ENCODE measurements at regions not wholly inside any gene's neighbourhood (a gene's known extent, or its start where the extent isn't known, plus 50 kb on each side); places are given as distances from the start of the nearest gene placed in this dataset.
A peak's percentile ranks its signal among the peaks of the same experiment; 100 is the strongest.

GRCh38 chrX:42616981-42617380, 161.0 kb downstream of the PPP1R2C start:
- DNase-seq = no peak

- DNase-seq = peak in 1 of 2 experiments; percentile 1
Observed at GRCh38 chrX:42615161-42615563, 162.8 kb downstream of the PPP1R2C start.

GRCh38 chrX:42606591-42606990, 171.4 kb downstream of the PPP1R2C start:
- DNase-seq = no peak

- no peak for DNase-seq
Observed at GRCh38 chrX:42604302-42604701, 173.7 kb downstream of the PPP1R2C start.

- DNase-seq = no peak
Observed at GRCh38 chrX:42603016-42603415, 174.9 kb downstream of the PPP1R2C start.

- DNase-seq = no peak
Observed at GRCh38 chrX:42602566-42602965, 175.4 kb downstream of the PPP1R2C start.

GRCh38 chrX:42602136-42602535, 175.8 kb downstream of the PPP1R2C start:
- no peak for DNase-seq

GRCh38 chrX:42597481-42597880, 180.5 kb downstream of the PPP1R2C start:
- peak; percentile 42 to 84 for DNase-seq

GRCh38 chrX:42585842-42586621, 191.9 kb downstream of the PPP1R2C start:
- no peak for DNase-seq

- no peak for DNase-seq
Observed at GRCh38 chrX:42577936-42578470, 200.0 kb downstream of the PPP1R2C start.

- DNase-seq = no peak
Observed at GRCh38 chrX:42567268-42567667, 210.7 kb downstream of the PPP1R2C start.

GRCh38 chrX:42565739-42566138, 212.2 kb downstream of the PPP1R2C start:
- no peak for DNase-seq

- DNase-seq = no peak
Observed at GRCh38 chrX:42546800-42547199, 231.2 kb downstream of the PPP1R2C start.

GRCh38 chrX:42544883-42545282, 233.1 kb downstream of the PPP1R2C start:
- DNase-seq = no peak

- no peak for DNase-seq
Observed at GRCh38 chrX:42541554-42541953, 236.4 kb downstream of the PPP1R2C start.

- DNase-seq = no peak
Observed at GRCh38 chrX:42540146-42540545, 237.8 kb downstream of the PPP1R2C start.

- DNase-seq = no peak
Observed at GRCh38 chrX:42538405-42538804, 239.6 kb downstream of the PPP1R2C start.

GRCh38 chrX:42536286-42536685, 241.7 kb downstream of the PPP1R2C start:
- DNase-seq = no peak

GRCh38 chrX:42535233-42535632, 242.7 kb downstream of the PPP1R2C start:
- no peak for DNase-seq

GRCh38 chrX:42533761-42534160, 244.2 kb downstream of the PPP1R2C start:
- no peak for DNase-seq

- DNase-seq = peak in 1 of 2 experiments; percentile 25
Observed at GRCh38 chrX:42531441-42531840, 246.5 kb downstream of the PPP1R2C start.

GRCh38 chrX:42530027-42530426, 247.9 kb downstream of the PPP1R2C start:
- DNase-seq = peak in 1 of 2 experiments; percentile 30

GRCh38 chrX:42524379-42524778, 253.6 kb downstream of the PPP1R2C start:
- no peak for DNase-seq

- no peak for DNase-seq
Observed at GRCh38 chrX:42519666-42520231, 258.2 kb downstream of the PPP1R2C start.

Data from NCI-H524 (cell line).